Left colon (tissue), 2 donors: ENCODE measurements at regions not wholly inside any gene's neighbourhood (a gene's known extent, or its start where the extent isn't known, plus 50 kb on each side); places are given as distances from the start of the nearest gene placed in this dataset.
"Not testable (repeated sequence)": the region's sequence is repeated elsewhere in the genome, so short reads cannot be mapped to it uniquely, and the experiment has no call there.

Experiments used
- ATAC-seq: fragments of 200-7000 bp; cut with Tn5 transposase; one replicate; pipeline ENCODE4 v1.9.1; 2020; ENCODE audit warnings: mild to moderate bottlenecking, moderate library complexity
- DNase-seq, 2 donors: peaks; one replicate each; pipeline ENCODE4 v3.0.0-alpha.2; 2020
- intact Hi-C, 2 donors: fragments of 100-400 bp; cut with DNase I in 1 of 2; cut with micrococcal nuclease in 1 of 2; formaldehyde crosslinking; loops; one replicate each; pipeline versions ENCODE4 v1.11.2 to v1.14.0; 2022; cut with DNase I, micrococcal nuclease
- donor health status: DM: no; HTN: no; CAD: no.
- donor health status: DM: yes; HTN: yes; CAD: no.

- intact Hi-C loops, result no loop called here
- ATAC-seq, result no peak
- no peak for DNase-seq
Observed at GRCh38 chr12:83256562-83256961, 569.9 kb downstream of the TMTC2 start.

- intact Hi-C loops, result no loop called here
- ATAC-seq (no peak), DNase-seq (no peak)
Observed at GRCh38 chr12:83250866-83251265, 564.2 kb downstream of the TMTC2 start.

- intact Hi-C loops, result no loop called here
- DNase-seq (no peak), ATAC-seq (no peak)
Observed at GRCh38 chr12:83245156-83245555, 558.5 kb downstream of the TMTC2 start.

GRCh38 chr12:83244001-83244400 lies 557.3 kb downstream of the TMTC2 start:
- intact Hi-C loops, result no loop called here
- DNase-seq (no peak), ATAC-seq (no peak)

- intact Hi-C loops, DNase-seq, ATAC-seq: not testable (repeated sequence)
Observed at GRCh38 chr12:83233987-83234386, 547.3 kb downstream of the TMTC2 start.

GRCh38 chr12:83226960-83227359 lies 540.3 kb downstream of the TMTC2 start:
- intact Hi-C loops, DNase-seq, ATAC-seq: not testable (repeated sequence)

- ATAC-seq, result no peak
- intact Hi-C loops, result no loop called here
- DNase-seq, result no peak
Observed at GRCh38 chr12:83225806-83226205, 539.1 kb downstream of the TMTC2 start.

GRCh38 chr12:83224012-83224411 lies 537.3 kb downstream of the TMTC2 start:
- no peak for DNase-seq
- no peak for ATAC-seq
- intact Hi-C loops, result no loop called here

GRCh38 chr12:83220774-83221173 lies 534.1 kb downstream of the TMTC2 start:
- intact Hi-C loops, result no loop called here
- DNase-seq (no peak), ATAC-seq (no peak)

GRCh38 chr12:83216230-83216629 lies 529.5 kb downstream of the TMTC2 start:
- DNase-seq (no peak), ATAC-seq (no peak)
- intact Hi-C loops, result no loop called here

- ATAC-seq (no peak), DNase-seq (no peak)
- intact Hi-C loops, result no loop called here
Observed at GRCh38 chr12:83214185-83214584, 527.5 kb downstream of the TMTC2 start.

GRCh38 chr12:83210933-83211332 lies 524.2 kb downstream of the TMTC2 start:
- no peak for ATAC-seq
- intact Hi-C loops, result no loop called here
- no peak for DNase-seq

- ATAC-seq (no peak), DNase-seq (no peak)
- intact Hi-C loops, result no loop called here
Observed at GRCh38 chr12:83199069-83199468, 512.4 kb downstream of the TMTC2 start.

- ATAC-seq (no peak), DNase-seq (no peak)
- intact Hi-C loops, result no loop called here
Observed at GRCh38 chr12:83198291-83199015, 511.7 kb downstream of the TMTC2 start.

GRCh38 chr12:83197483-83197914 lies 510.8 kb downstream of the TMTC2 start:
- no peak for DNase-seq
- intact Hi-C loops, result no loop called here
- no peak for ATAC-seq

GRCh38 chr12:83196694-83197350 lies 510.1 kb downstream of the TMTC2 start:
- ATAC-seq (no peak), DNase-seq (no peak)
- intact Hi-C loops, result no loop called here

- intact Hi-C loops, result no loop called here
- DNase-seq (no peak), ATAC-seq (no peak)
Observed at GRCh38 chr12:83190631-83191390, 504.1 kb downstream of the TMTC2 start.

- intact Hi-C loops, result no loop called here
- ATAC-seq (no peak), DNase-seq (no peak)
Observed at GRCh38 chr12:83186419-83186818, 499.7 kb downstream of the TMTC2 start.

GRCh38 chr12:83185241-83185640 lies 498.5 kb downstream of the TMTC2 start:
- ATAC-seq (no peak), DNase-seq (no peak)
- intact Hi-C loops, result no loop called here
